GM12878 (cell line): ENCODE measurements at regions not wholly inside any gene's neighbourhood (a gene's known extent, or its start where the extent isn't known, plus 50 kb on each side); places are given as distances from the start of the nearest gene placed in this dataset.

ENCODE experiments used
- ATAC-seq: fragments of 200-7000 bp; cut with Tn5 transposase; 3 replicates; pipeline ENCODE4 v1.9.1; 2020; ENCODE audit warnings: mild to moderate bottlenecking, moderate library complexity
- BruUV-seq: library from RNA; stranded (reverse); fragments of 400-500 nt; replicated peaks from 2 replicates; lab custom pipeline; 2021; lab: Mats Ljungman, UMichigan
- CTCF ChIA-PET: fragments of 300-600 bp; sonication (Branson Sonifier 250); formaldehyde crosslinking; extraction: SDS; loops from one replicate; lab custom pipeline; 2021; ENCODE audit warnings: inconsistent platforms; lab: Yijun Ruan, JAX
- POLR2A ChIA-PET: fragments of 350-600 bp; formaldehyde crosslinking; extraction: SDS; loops from one replicate; lab custom pipeline; 2021; ENCODE audit warnings: inconsistent platforms; lab: Charles Lee
- RAD21 ChIA-PET: fragments of 300-600 bp; sonication (Branson Sonifier 250); formaldehyde crosslinking; loops from one replicate; lab custom pipeline; 2023; ENCODE audit warnings: antibody characterized with exemption; ENCODE audit not compliant: unreplicated experiment; lab: Charles Lee
- SMC1A ChIA-PET: fragments of 300-600 bp; sonication (Branson Sonifier 250); formaldehyde crosslinking; loops from one replicate; lab custom pipeline; 2023; ENCODE audit not compliant: unreplicated experiment, uncharacterized antibody; lab: Charles Lee
- DNase-seq: peaks from one replicate; pipeline ENCODE4 v3.0.0-alpha.2; 2011; ENCODE audit warnings: low read depth, low spot score
- FAIRE-seq: peaks from 3 replicates; lab custom pipeline; 2011; peaks lifted over from hg19 to GRCh38; lab: Jason Lieb, UNC
- H2AFZ ChIP-seq: 2 replicates; pipeline ENCODE4 v1.6.0; 2011; ENCODE audit warnings: low read depth, low read length, control low read depth; ENCODE audit not compliant: control insufficient read depth
- H3K27ac ChIP-seq: 2 replicates; pipeline ENCODE4 v1.5.1; 2011; ENCODE audit warnings: control low read depth; ENCODE audit not compliant: control insufficient read depth, insufficient read depth
- H3K27me3 ChIP-seq, 2 experiments: replicated peaks in 1 of 2; 2 replicates each; pipeline versions ENCODE4 v1.6.0 to v1.6.1; 2011; ENCODE audit warnings: low read length in 1 of 2; ENCODE audit not compliant: control insufficient read depth in 2 of 2, insufficient read depth in 2 of 2
- H3K36me3 ChIP-seq, 2 experiments: 2 replicates each; pipeline ENCODE4 v1.5.1; 2011; ENCODE audit warnings: low read length in 1 of 2; ENCODE audit not compliant: control insufficient read depth in 2 of 2, insufficient read depth in 2 of 2
- H3K4me1 ChIP-seq: 2 replicates; pipeline ENCODE4 v1.6.1; 2011; ENCODE audit warnings: mild to moderate bottlenecking, low read length, moderate library complexity, mixed read lengths; ENCODE audit not compliant: control insufficient read depth, insufficient read depth
- H3K4me2 ChIP-seq: 2 replicates; pipeline ENCODE4 v1.6.0; 2011; ENCODE audit warnings: control low read depth; ENCODE audit not compliant: control insufficient read depth, insufficient read depth
- H3K4me3 ChIP-seq: fragments of 200-600 bp; sonication (generic); 2 replicates; pipeline ENCODE4 v1.5.1; 2016
- H3K79me2 ChIP-seq: 2 replicates; pipeline ENCODE4 v1.6.0; 2011; ENCODE audit warnings: low read length; ENCODE audit not compliant: control insufficient read depth, insufficient read depth
- H3K9ac ChIP-seq: 2 replicates; pipeline ENCODE4 v1.8.0; 2011; ENCODE audit warnings: low read length, control low read depth, mixed read lengths; ENCODE audit not compliant: control insufficient read depth, insufficient read depth
- H3K9me3 ChIP-seq: replicated peaks from 3 replicates; pipeline ENCODE4 v1.5.1; 2011; ENCODE audit warnings: mild to moderate bottlenecking, low read length; ENCODE audit not compliant: control insufficient read depth, insufficient read depth
- H4K20me1 ChIP-seq: 2 replicates; pipeline ENCODE4 v1.6.0; 2011; ENCODE audit not compliant: control insufficient read depth, insufficient read depth
- BMI1 ChIP-seq: fragments of 450-650 bp; IDR thresholded peaks from 2 replicates; pipeline ENCODE4 v1.6.1; 2016; ENCODE audit warnings: mild to moderate bottlenecking, moderate library complexity, borderline replicate concordance
- CBFB ChIP-seq: IDR thresholded peaks from 2 replicates; pipeline ENCODE4 v1.6.1; 2016; ENCODE audit warnings: antibody characterized with exemption, low read depth
- CREB1 ChIP-seq: IDR thresholded peaks from 2 replicates; pipeline ENCODE4 v1.6.1; 2012; ENCODE audit warnings: low read depth, mild to moderate bottlenecking, inconsistent platforms
- ESRRA ChIP-seq: IDR thresholded peaks from 2 replicates; pipeline ENCODE4 v1.6.1; 2012; ENCODE audit warnings: mild to moderate bottlenecking, low read length, improper control_type of control experiment
- EZH2 ChIP-seq: IDR thresholded peaks from 2 replicates; pipeline ENCODE4 v1.6.1; 2012; ENCODE audit warnings: low read depth, mild to moderate bottlenecking, control low read depth, inconsistent platforms, low read length, borderline replicate concordance; ENCODE audit not compliant: control insufficient read depth
- IKZF1 ChIP-seq: fragments of 450-650 bp; conservative IDR thresholded peaks from 2 replicates; pipeline ENCODE4 v1.6.1; 2017; ENCODE audit warnings: antibody characterized with exemption, mild to moderate bottlenecking
- MYC ChIP-seq: IDR thresholded peaks from 2 replicates; pipeline ENCODE4 v1.6.1; 2011; ENCODE audit warnings: mild to moderate bottlenecking, low read length, moderate library complexity, inconsistent platforms; ENCODE audit not compliant: insufficient read depth, insufficient replicate concordance, insufficient read length, severe bottlenecking
- NFYB ChIP-seq: IDR thresholded peaks from 2 replicates; pipeline ENCODE4 v1.6.1; 2011; ENCODE audit warnings: low read depth, mild to moderate bottlenecking, low read length, improper control_type of control experiment, moderate library complexity; ENCODE audit not compliant: insufficient read depth
- PAX5 ChIP-seq: IDR thresholded peaks from 2 replicates; pipeline ENCODE4 v1.6.1; 2011; ENCODE audit warnings: low read depth, low read length, borderline replicate concordance
- POLR2A ChIP-seq: IDR thresholded peaks from 2 replicates; pipeline ENCODE4 v1.6.1; 2011; ENCODE audit warnings: low read depth, mild to moderate bottlenecking, low read length
- POU2F2 ChIP-seq: IDR thresholded peaks from 3 replicates; pipeline ENCODE4 v1.6.1; 2011; ENCODE audit warnings: low read depth, mild to moderate bottlenecking, low read length, borderline replicate concordance
- STAT1 ChIP-seq: fragments of 450-650 bp; conservative IDR thresholded peaks from 2 replicates; pipeline ENCODE4 v1.6.1; 2014; ENCODE audit warnings: antibody characterized with exemption, mild to moderate bottlenecking
- STAT3 ChIP-seq: IDR thresholded peaks from 2 replicates; pipeline ENCODE4 v1.6.1; 2011; ENCODE audit warnings: low read depth, low read length, improper control_type of control experiment
- USF1 ChIP-seq: IDR thresholded peaks from 2 replicates; pipeline ENCODE4 v1.6.1; 2011; ENCODE audit warnings: borderline replicate concordance, low read depth, mild to moderate bottlenecking, moderate library complexity, mixed read lengths, low read length; ENCODE audit not compliant: insufficient read depth; ENCODE audit errors: extremely low read length
- YBX1 ChIP-seq: fragments of 450-650 bp; IDR thresholded peaks from 2 replicates; pipeline ENCODE4 v1.6.1; 2016; ENCODE audit warnings: antibody characterized with exemption
- ZNF384 ChIP-seq: IDR thresholded peaks from 2 replicates; pipeline ENCODE4 v1.6.1; 2012; ENCODE audit warnings: low read depth, mild to moderate bottlenecking, low read length, improper control_type of control experiment, borderline replicate concordance
- WGBS: methylation state at CpG from one replicate; pipeline ENCODE4 v1.1.6; 2016; ENCODE audit warnings: low lambda C conversion rate; ENCODE audit not compliant: insufficient replicate concordance, insufficient coverage; ENCODE audit errors: missing lambda C conversion rate; 5-methylcytosine and 5-hydroxymethylcytosine counted together
- in situ Hi-C: fragments of 300-500 bp; cut with MboI; formaldehyde crosslinking; loops from 9 replicates; pipeline ENCODE4 v1.14.3; 2018; ENCODE audit warnings: mixed read lengths
- intact Hi-C: fragments of 100-400 bp; cut with micrococcal nuclease; formaldehyde crosslinking; loops from one replicate; pipeline ENCODE4 v1.14.2; 2022; ENCODE audit not compliant: unreplicated experiment
- TF ChIP-seq, protein P1 (sequence below): fragments of 450-650 bp; IDR thresholded peaks from 2 replicates; pipeline ENCODE4 v1.6.1; 2017; ENCODE audit warnings: mild to moderate bottlenecking, moderate library complexity
- TF ChIP-seq, protein P2 (sequence below): IDR thresholded peaks from 2 replicates; pipeline ENCODE4 v1.6.1; 2011; ENCODE audit warnings: low read depth, mild to moderate bottlenecking, low read length, moderate library complexity, borderline replicate concordance; ENCODE audit errors: extremely low read depth

- intact Hi-C loops = no loop called here
- Histone ChIP-seq H3K27ac (no peak overlapping the region), H3K27me3 (peaks cover 0 to 4% of the 10 kb centered on the region in 2 experiments; a peak in 2 of 4 replicates), H3K9me3 (no peaks in the 10 kb centered on the region), H3K9ac (no peak overlapping the region), H3K4me2 (no peak overlapping the region), H3K79me2 (no peaks in the 10 kb centered on the region), H3K4me1 (no peaks in the 10 kb centered on the region; the same call in 1 of the 2 replicates), H4K20me1 (no peaks in the 10 kb centered on the region), H2AFZ (no peak overlapping the region), H3K36me3 (no peaks in the 10 kb centered on the region), H3K4me3 (no peak overlapping the region)
- ChIA-PET POLR2A (no interaction called here), CTCF (interaction anchor here (6.1 kb wide), 1 partner anchor 13 kb away, joined by 53 read pairs; no protein-coding TSS in a partner anchor), RAD21 (no interaction called here), SMC1A (interaction anchor here (0.8 to 1.6 kb wide), 2 partner anchors 12 to 583 kb away, joined by 3 to 5 read pairs; no protein-coding TSS in a partner anchor)
- DNase-seq (no peak), ATAC-seq (no peak), FAIRE-seq (no peak)
- BruUV-seq = no TSS peak
- in situ Hi-C loops = no loop called here
- WGBS = 23% methylated on average over 6 of the region's 6 CpGs
- TF ChIP-seq, protein P1, sequence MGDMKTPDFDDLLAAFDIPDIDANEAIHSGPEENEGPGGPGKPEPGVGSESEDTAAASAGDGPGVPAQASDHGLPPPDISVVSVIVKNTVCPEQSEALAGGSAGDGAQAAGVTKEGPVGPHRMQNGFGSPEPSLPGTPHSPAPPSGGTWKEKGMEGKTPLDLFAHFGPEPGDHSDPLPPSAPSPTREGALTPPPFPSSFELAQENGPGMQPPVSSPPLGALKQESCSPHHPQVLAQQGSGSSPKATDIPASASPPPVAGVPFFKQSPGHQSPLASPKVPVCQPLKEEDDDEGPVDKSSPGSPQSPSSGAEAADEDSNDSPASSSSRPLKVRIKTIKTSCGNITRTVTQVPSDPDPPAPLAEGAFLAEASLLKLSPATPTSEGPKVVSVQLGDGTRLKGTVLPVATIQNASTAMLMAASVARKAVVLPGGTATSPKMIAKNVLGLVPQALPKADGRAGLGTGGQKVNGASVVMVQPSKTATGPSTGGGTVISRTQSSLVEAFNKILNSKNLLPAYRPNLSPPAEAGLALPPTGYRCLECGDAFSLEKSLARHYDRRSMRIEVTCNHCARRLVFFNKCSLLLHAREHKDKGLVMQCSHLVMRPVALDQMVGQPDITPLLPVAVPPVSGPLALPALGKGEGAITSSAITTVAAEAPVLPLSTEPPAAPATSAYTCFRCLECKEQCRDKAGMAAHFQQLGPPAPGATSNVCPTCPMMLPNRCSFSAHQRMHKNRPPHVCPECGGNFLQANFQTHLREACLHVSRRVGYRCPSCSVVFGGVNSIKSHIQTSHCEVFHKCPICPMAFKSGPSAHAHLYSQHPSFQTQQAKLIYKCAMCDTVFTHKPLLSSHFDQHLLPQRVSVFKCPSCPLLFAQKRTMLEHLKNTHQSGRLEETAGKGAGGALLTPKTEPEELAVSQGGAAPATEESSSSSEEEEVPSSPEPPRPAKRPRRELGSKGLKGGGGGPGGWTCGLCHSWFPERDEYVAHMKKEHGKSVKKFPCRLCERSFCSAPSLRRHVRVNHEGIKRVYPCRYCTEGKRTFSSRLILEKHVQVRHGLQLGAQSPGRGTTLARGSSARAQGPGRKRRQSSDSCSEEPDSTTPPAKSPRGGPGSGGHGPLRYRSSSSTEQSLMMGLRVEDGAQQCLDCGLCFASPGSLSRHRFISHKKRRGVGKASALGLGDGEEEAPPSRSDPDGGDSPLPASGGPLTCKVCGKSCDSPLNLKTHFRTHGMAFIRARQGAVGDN = no peak
- TF ChIP-seq NFYB = no peak
- TF ChIP-seq IKZF1 = no peak
- TF ChIP-seq EZH2 = no peak
- no peak for TF ChIP-seq PAX5
- no peak for TF ChIP-seq STAT3
- no peak for TF ChIP-seq STAT1
- TF ChIP-seq YBX1 = no peak
- no peak for TF ChIP-seq ESRRA
- TF ChIP-seq CBFB = no peak
- no peak for TF ChIP-seq USF1
- no peak for TF ChIP-seq MYC
- no peak for TF ChIP-seq CREB1
- TF ChIP-seq, protein P2, sequence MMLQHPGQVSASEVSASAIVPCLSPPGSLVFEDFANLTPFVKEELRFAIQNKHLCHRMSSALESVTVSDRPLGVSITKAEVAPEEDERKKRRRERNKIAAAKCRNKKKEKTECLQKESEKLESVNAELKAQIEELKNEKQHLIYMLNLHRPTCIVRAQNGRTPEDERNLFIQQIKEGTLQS = no peak
- no peak for TF ChIP-seq BMI1
- no peak for TF ChIP-seq ZNF384
- TF ChIP-seq POLR2A = no peak
- TF ChIP-seq POU2F2 = no peak
Measured at GRCh38 chr2:176467595-176467994, 198.4 kb downstream of the MTX2 start.
